DOHH2 (cell line): ENCODE measurements at regions not wholly inside any gene's neighbourhood (a gene's known extent, or its start where the extent isn't known, plus 50 kb on each side); places are given as distances from the start of the nearest gene placed in this dataset.

Source experiments
- CTCF ChIP-seq: fragments of 200-600 bp; sonication (generic); IDR thresholded peaks from one replicate; pipeline ENCODE4 v1.5.1; 2014; ENCODE audit warnings: antibody characterized with exemption, mild to moderate bottlenecking, low read depth, low read length; ENCODE audit not compliant: poor library complexity, severe bottlenecking
- EZH2phosphoT487 ChIP-seq: fragments of 200-600 bp; sonication (generic); IDR thresholded peaks from 2 replicates; pipeline ENCODE4 v1.6.1; 2017; ENCODE audit warnings: borderline replicate concordance, mild to moderate bottlenecking, antibody characterized with exemption, low read length, moderate library complexity, mixed read lengths

- TF ChIP-seq CTCF (no peak), EZH2phosphoT487 (no peak)
Measured at GRCh38 chrX:98931216-98931615, 1478.9 kb downstream of the PCDH19 start.
